ENCODE measurements at regions not wholly inside any gene's neighbourhood (a gene's known extent, or its start where the extent isn't known, plus 50 kb on each side); places are given as distances from the start of the nearest gene placed in this dataset.

DNA sequence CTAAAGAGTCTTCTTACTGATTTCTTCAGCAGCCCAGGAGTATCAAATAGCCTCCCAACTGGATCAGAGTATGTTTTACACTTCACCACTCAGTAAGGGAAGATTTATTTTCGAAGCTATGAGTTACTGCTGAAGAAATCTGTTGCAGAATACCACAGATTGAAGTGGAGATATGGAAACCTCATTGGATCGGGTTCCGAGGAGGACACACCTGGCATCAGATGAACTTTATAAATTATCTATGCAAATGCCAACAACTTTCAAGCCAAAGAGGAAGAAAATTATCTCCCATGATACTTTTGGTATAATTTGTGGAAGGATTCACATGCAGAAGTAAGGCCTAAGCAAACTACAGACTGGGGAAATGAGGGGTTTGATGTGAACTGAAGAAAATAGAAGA lies 515.9 kb upstream of the NDST4 start:
- H3K4me3 ChIP-seq (ENCODE audit: low read depth, low read length), result no peak overlapping the region
- TF ChIP-seq CTCF (IDR thresholded peaks at IDR 0.05; ENCODE audit: control insufficient read depth, extremely low read depth, insufficient read depth), result no peak
- no peak for DNase-seq (ENCODE audit: low read depth)

DNA sequence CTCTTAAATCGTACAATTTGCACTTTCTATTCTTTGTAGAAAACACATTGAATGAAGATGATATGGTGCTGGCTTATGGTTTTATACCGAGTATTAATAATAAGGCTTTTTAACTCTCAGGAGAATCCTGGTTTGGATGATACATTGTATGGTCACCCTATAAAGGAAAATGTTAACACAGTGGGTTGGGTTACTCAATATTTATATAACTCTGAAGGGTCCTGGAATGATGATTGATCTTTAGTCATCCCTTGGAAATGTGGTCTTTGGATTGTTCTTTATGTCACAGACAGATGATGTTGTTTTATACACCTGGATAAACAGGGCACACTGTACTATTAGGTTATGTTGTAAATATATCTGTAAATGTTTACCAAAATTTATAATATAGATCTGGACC lies 496.2 kb upstream of the NDST4 start:
- DNase-seq (ENCODE audit: low read depth), result no peak
- H3K4me3 ChIP-seq (ENCODE audit: low read depth, low read length), result no peak overlapping the region
- no peak for TF ChIP-seq CTCF (IDR thresholded peaks at IDR 0.05; ENCODE audit: control insufficient read depth, extremely low read depth, insufficient read depth)

DNA sequence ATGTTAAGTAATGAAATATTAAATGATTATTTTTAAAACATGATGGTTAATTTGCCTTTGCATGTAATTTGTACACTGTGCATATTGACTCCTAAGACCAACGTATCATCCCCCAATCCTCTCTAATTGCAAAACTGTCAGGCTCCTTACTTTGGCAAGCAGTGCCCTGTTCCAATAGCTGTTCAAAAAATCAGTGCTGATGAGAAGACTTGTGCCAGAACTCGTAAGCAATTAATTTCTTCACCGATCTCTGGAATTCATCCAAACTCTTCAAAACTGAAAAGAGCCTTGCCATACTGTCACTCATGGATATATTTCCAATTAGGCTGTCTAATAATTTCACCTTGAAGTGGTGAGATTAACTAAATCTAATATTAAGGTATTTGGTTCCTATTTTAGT lies 493.9 kb upstream of the NDST4 start:
- no peak for TF ChIP-seq CTCF (IDR thresholded peaks at IDR 0.05; ENCODE audit: control insufficient read depth, extremely low read depth, insufficient read depth)
- no peak for DNase-seq (ENCODE audit: low read depth)
- H3K4me3 ChIP-seq (ENCODE audit: low read depth, low read length), result no peak overlapping the region

DNA sequence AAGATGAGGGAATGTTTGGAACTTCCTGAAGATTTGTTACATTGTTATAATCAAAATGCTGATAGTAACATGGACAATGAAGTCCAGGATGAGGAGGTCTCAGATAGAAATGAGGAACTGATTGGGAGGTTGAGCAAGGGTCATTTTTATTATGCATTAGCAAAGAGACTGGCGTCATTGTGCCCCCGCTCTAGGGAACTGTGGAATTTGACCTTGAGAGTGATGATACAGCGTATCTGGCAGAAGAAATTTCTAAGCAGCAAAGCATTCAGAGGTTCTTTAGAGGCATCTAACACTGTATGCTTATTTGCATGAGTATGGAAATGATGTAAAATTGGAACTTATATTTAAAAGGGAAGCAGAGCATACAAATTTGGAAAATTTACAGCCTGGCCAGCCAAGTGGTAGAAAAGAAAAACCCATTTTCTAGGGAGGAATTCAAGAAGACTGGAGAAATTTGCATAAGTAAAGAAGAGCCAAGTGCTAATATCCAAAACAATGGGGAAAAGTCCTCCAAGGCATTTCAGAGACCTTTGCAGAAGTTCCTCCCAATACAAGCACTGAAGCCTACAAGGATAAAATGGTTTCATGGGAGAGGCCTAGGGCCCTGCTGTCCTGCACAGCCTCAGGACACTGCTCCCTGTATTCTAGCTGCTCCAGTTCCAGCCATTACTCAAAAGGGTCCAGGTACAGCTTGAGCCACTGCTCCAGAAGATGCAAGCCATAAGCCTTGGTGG lies 483.0 kb upstream of the NDST4 start:
- TF ChIP-seq CTCF (IDR thresholded peaks at IDR 0.05; ENCODE audit: control insufficient read depth, extremely low read depth, insufficient read depth), result no peak
- no peak for DNase-seq (ENCODE audit: low read depth)
- H3K4me3 ChIP-seq (ENCODE audit: low read depth, low read length), result no peak overlapping the region

- no peak for DNase-seq (ENCODE audit: low read depth)
- TF ChIP-seq CTCF (IDR thresholded peaks at IDR 0.05; ENCODE audit: control insufficient read depth, extremely low read depth, insufficient read depth), result no peak
- H3K4me3 ChIP-seq (ENCODE audit: low read depth, low read length), result no peak overlapping the region
Observed at GRCh38 chr4:115580901-115581300, 467.5 kb upstream of the NDST4 start.

DNA sequence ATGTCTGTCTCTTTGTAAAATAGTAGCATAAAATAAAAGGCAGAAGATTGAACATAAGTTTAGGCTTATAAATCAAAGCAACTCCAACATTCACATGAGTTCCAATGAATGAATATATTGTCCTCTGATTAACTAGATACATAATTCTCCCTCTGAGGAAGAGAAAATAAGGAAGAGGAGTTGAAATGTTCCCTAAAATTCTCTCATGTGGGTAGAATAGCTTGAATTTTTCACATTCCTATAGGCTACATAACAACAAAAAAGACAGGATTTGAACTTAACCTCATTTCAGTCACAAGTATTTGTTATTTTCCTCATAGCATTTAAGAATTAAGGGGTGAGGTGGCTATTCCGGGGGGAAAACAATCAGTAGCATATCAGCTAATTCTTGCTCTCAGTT lies 462.4 kb upstream of the NDST4 start:
- no peak for TF ChIP-seq CTCF (IDR thresholded peaks at IDR 0.05; ENCODE audit: control insufficient read depth, extremely low read depth, insufficient read depth)
- H3K4me3 ChIP-seq (ENCODE audit: low read depth, low read length), result no peak overlapping the region
- no peak for DNase-seq (ENCODE audit: low read depth)

GRCh38 chr4:115562506-115562905 lies 449.1 kb upstream of the NDST4 start:
- no peak overlapping the region for H3K4me3 ChIP-seq (ENCODE audit: low read depth, low read length)
- no peak for DNase-seq (ENCODE audit: low read depth)

More at GRCh38 chr4:115562506-115562905, 449.1 kb upstream of the NDST4 start:
- no peak for TF ChIP-seq CTCF (IDR thresholded peaks at IDR 0.05; ENCODE audit: control insufficient read depth, extremely low read depth, insufficient read depth)

Data from LNCaP clone FGC (cell line).